ENCODE measurements at regions not wholly inside any gene's neighbourhood (a gene's known extent, or its start where the extent isn't known, plus 50 kb on each side); places are given as distances from the start of the nearest gene placed in this dataset.
"Not testable (repeated sequence)": the region's sequence is repeated elsewhere in the genome, so short reads cannot be mapped to it uniquely, and the experiment has no call there.

DNA sequence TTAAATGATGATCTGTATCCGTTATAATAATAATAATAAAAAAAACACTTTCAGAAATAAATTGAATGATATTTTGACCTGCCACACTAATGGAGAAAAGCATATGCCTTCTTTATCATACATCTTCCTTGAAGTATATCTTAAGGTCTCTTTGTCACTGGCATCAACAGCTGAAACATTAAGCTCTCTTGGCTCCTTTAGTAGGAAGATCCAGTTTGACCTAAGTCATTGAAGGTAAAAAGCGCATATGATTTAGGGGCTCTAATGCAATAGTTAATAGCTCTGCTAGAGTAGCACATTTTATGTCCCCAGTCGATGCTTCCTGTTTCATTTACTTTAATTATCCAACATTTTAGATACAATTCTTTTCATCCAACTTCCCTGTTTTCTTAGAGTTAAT is 1010.8 kb downstream of the STPG2 start:
- DNase-seq, result no peak

DNA sequence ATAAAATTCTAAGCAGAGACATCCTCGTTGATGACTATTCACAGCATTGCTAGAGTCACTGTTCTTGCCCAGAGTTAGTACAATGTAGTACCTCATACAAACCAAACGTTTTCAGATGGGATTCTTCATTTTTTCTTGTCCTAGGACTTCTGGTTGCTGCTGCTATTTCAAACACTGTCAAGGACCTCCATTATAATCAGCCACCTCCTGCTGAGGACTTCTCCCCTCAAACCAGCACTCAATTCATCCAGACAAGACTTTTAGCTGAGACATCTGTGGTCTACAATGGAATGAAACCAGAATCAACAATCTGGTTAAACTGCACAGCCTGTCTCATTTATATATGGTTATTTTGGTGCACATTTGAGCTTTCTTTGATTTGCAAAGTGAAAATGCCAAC is 1008.8 kb downstream of the STPG2 start:
- no peak for DNase-seq

DNA sequence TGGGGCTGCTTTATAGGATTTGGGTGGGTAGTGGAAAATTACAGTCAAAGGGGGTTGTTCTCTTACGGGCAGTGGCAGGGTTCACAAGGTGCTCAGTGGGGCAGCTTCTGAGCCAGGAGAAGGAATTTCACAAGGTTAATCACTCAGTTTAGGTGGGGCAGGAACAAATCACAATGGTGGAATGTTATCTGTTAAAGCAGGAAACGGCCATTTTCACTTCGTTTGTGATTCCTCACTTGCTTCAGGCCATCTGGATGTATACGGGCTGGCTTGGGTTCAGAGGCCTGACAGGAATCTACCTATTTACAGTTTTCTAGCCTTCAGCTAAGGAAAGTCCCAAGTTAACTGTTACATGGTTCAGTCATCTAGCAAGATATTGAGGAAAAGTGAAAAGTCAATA is 1003.5 kb downstream of the STPG2 start:
- DNase-seq, result no peak

DNA sequence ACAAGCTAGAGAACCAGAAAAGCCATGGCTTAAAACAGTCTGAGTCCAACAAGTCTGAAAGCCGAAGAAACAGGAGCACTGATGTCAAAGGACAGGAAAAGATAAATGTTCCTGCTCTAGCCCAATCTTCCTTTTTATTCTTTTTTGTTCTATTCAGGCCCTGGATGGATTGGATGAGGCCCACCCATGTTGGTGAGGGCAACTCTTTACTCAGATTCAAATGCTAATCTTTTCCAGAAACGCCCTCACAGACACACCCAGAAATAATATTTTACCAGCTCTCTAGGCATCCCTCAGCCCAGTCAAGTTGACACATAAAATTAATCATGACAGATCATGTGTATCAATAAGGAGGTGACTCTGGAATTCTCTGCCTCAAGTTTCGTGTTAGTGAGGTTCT is 1002.7 kb downstream of the STPG2 start:
- no peak for DNase-seq

GRCh38 chr4:97141332-97141731 is 1001.9 kb downstream of the STPG2 start:
- not testable (repeated sequence) for DNase-seq

GRCh38 chr4:97142410-97142809 is 1000.9 kb downstream of the STPG2 start:
- no peak for DNase-seq

DNA sequence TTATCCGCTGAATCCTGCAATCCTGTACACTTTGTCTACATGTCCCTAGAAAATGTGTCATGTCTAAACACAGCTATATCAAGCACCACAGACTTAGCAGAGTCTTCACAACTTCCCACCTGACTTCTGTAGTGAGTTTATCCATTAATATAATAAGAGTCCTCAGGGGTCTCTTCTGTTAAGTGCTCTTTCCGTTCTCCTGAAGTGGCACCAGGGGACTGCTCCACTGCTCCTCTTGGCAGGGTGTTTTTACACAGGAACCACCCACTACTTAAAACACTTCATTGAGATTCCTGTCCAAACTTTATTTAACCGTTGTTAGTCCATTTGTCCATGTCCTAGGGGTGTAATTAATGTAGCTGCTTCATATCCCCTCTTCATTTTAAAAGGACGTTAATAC is 1000.4 kb downstream of the STPG2 start:
- DNase-seq, result no peak

GRCh38 chr4:97144199-97144598 is 999.1 kb downstream of the STPG2 start:
- DNase-seq, result no peak

- no peak for DNase-seq
These were observed 992.3 kb downstream of the STPG2 start for GRCh38 chr4:97150966-97151365.

GRCh38 chr4:97152149-97152548 is 991.1 kb downstream of the STPG2 start:
- DNase-seq, result no peak

GRCh38 chr4:97153042-97153441 is 990.2 kb downstream of the STPG2 start:
- peak; percentile 61 for DNase-seq

GRCh38 chr4:97159625-97160024 is 983.7 kb downstream of the STPG2 start:
- no peak for DNase-seq

- DNase-seq, result no peak
These were observed 958.0 kb downstream of the STPG2 start for GRCh38 chr4:97185233-97185632.

GRCh38 chr4:97197106-97197505 is 946.2 kb downstream of the STPG2 start:
- DNase-seq, result no peak

- DNase-seq, result no peak
These were observed 934.5 kb downstream of the STPG2 start for GRCh38 chr4:97208749-97209148.

- DNase-seq, result no peak
These were observed 927.8 kb downstream of the STPG2 start for GRCh38 chr4:97215409-97215941.

DNA sequence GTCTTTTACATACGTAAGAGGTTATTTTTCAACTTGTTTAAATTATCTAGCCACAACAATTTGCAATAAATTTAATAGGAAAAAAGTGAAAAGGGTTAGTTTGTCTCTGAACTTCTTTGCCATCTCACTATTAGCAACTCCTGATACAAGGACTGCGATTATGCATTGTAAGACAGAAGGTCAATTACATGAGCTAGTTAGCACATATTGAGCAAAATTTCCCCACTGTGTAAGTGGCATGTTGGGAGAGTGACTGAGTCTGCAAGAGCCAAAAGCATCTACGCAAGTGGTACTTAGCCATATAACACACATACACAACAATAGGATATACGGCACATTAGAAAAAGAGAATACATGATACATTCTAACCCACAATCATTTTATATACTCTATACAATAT is 927.2 kb downstream of the STPG2 start:
- no peak for DNase-seq

GRCh38 chr4:97235521-97235920 is 907.8 kb downstream of the STPG2 start:
- no peak for DNase-seq

DNA sequence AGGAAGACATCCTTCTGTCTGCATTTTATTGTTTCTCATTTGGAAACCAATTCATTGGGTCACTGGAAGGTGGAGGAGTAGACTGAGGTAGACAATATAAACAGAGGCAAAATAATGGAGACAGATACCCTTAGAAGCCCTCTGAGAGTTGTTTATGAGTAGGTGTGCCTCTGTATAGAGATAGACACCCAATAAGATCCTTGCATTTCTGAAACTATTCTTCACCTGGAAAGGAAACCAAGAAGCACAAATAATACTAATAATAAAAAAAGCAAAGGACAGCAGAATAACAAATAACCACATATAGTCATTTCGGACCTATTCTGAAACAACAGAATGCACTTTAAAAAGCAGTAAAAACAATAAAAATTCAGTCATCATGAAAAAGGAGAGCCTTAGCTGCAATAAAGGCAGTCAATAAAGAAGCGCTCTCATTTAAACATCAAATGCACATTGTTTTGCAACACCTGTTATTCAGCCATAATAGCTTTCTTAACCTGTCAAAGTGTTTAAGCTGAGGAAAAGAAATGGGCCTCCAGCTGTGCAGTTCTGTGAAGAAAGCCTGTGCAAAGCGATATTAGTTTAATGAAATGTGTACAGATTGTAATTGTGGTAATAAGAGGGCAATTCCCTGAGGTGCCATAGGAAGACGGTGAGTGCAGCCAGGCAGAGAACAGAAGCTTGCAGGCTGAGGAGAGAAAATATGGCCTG is 904.2 kb downstream of the STPG2 start:
- DNase-seq, result no peak

- DNase-seq, result no peak
These were observed 903.6 kb downstream of the STPG2 start for GRCh38 chr4:97239667-97239997.

- DNase-seq, result no peak
These were observed 890.6 kb downstream of the STPG2 start for GRCh38 chr4:97252615-97253154.

GRCh38 chr4:97262769-97263168 is 880.5 kb downstream of the STPG2 start:
- no peak for DNase-seq

GRCh38 chr4:97270051-97270450 is 873.2 kb downstream of the STPG2 start:
- DNase-seq, result no peak

- no peak for DNase-seq
These were observed 863.9 kb downstream of the STPG2 start for GRCh38 chr4:97279391-97279790.

- DNase-seq, result no peak
These were observed 842.7 kb downstream of the STPG2 start for GRCh38 chr4:97300561-97300960.

Data from OCI-M1 (cell line).